Nephron (organoid): ENCODE measurements at regions not wholly inside any gene's neighbourhood (a gene's known extent, or its start where the extent isn't known, plus 50 kb on each side); places are given as distances from the start of the nearest gene placed in this dataset.

ENCODE experiments used
- H3K27ac Mint-ChIP-seq, 3 experiments: 2 replicates each; pipeline ENCODE4 v1.8.0; 2020; ENCODE audit warnings: mixed read lengths in 3 of 3, mild to moderate bottlenecking in 2 of 3, moderate library complexity in 1 of 3
- H3K27me3 Mint-ChIP-seq: 2 replicates; pipeline ENCODE4 v1.8.0; 2021; ENCODE audit warnings: low read depth, mild to moderate bottlenecking, moderate library complexity, mixed read lengths
- H3K36me3 Mint-ChIP-seq: 2 replicates; pipeline ENCODE4 v1.8.0; 2020; ENCODE audit warnings: low read depth, mixed read lengths
- H3K4me1 Mint-ChIP-seq: 2 replicates; pipeline ENCODE4 v1.8.0; 2020; ENCODE audit warnings: mixed read lengths
- H3K4me3 Mint-ChIP-seq, 3 experiments: 2 replicates each; pipeline ENCODE4 v1.8.0; 2020; ENCODE audit warnings: mild to moderate bottlenecking in 3 of 3, mixed read lengths in 3 of 3, moderate library complexity in 2 of 3
- H3K9me3 Mint-ChIP-seq: 2 replicates; pipeline ENCODE4 v1.8.0; 2020; ENCODE audit warnings: mixed read lengths
- CTCF ChIP-seq, 3 experiments: fragments of 200-600 bp; sonication (generic); IDR thresholded peaks; one replicate each; pipeline ENCODE4 v1.5.0; 2021; ENCODE audit warnings: antibody characterized with exemption in 3 of 3; ENCODE audit not compliant: unreplicated experiment in 3 of 3

- peaks cover 6% of the 10 kb centered on the region for H3K4me1 Mint-ChIP-seq
- H3K9me3 Mint-ChIP-seq, result peaks cover 5% of the 10 kb centered on the region
- TF ChIP-seq CTCF (IDR thresholded peaks at IDR 0.05; ENCODE audit: unreplicated experiment in 3 of 3), result no peak
- H3K36me3 Mint-ChIP-seq, result peaks cover 46% of the 10 kb centered on the region
- no peaks in the 10 kb centered on the region for H3K27me3 Mint-ChIP-seq
- H3K27ac Mint-ChIP-seq, result no peak overlapping the region
- no peak overlapping the region for H3K4me3 Mint-ChIP-seq
These were observed 115.3 kb downstream of the AASDH start for GRCh38 chr4:56272003-56272402.

GRCh38 chr4:56271131-56271530 lies 116.2 kb downstream of the AASDH start:
- TF ChIP-seq CTCF (IDR thresholded peaks at IDR 0.05; ENCODE audit: unreplicated experiment in 3 of 3), result no peak
- Mint-ChIP-seq H3K9me3 (no peaks in the 10 kb centered on the region), H3K4me3 (no peak overlapping the region), H3K4me1 (peaks cover 6% of the 10 kb centered on the region), H3K27ac (peak overlapping the region in 2 of 3 experiments; percentile 11 to 19), H3K27me3 (no peaks in the 10 kb centered on the region), H3K36me3 (peaks cover 40% of the 10 kb centered on the region)

- no peak overlapping the region for H3K27ac Mint-ChIP-seq
- no peak for TF ChIP-seq CTCF (IDR thresholded peaks at IDR 0.05; ENCODE audit: unreplicated experiment in 3 of 3)
- peaks cover 9% of the 10 kb centered on the region for H3K9me3 Mint-ChIP-seq
- H3K36me3 Mint-ChIP-seq, result peaks cover 31% of the 10 kb centered on the region
- peaks cover 6% of the 10 kb centered on the region for H3K4me1 Mint-ChIP-seq
- H3K4me3 Mint-ChIP-seq, result no peak overlapping the region
- H3K27me3 Mint-ChIP-seq, result no peaks in the 10 kb centered on the region
These were observed 119.7 kb downstream of the AASDH start for GRCh38 chr4:56267558-56267957.

- peaks cover 9% of the 10 kb centered on the region for H3K9me3 Mint-ChIP-seq
- no peak for TF ChIP-seq CTCF (IDR thresholded peaks at IDR 0.05; ENCODE audit: unreplicated experiment in 3 of 3)
- H3K4me1 Mint-ChIP-seq, result no peaks in the 10 kb centered on the region
- H3K27me3 Mint-ChIP-seq, result no peaks in the 10 kb centered on the region
- H3K27ac Mint-ChIP-seq, result no peak overlapping the region
- H3K4me3 Mint-ChIP-seq, result no peak overlapping the region
- H3K36me3 Mint-ChIP-seq, result peaks cover 27% of the 10 kb centered on the region
These were observed 122.4 kb downstream of the AASDH start for GRCh38 chr4:56264873-56265272.

- H3K4me3 Mint-ChIP-seq, result no peak overlapping the region
- no peak overlapping the region for H3K27ac Mint-ChIP-seq
- peaks cover 9% of the 10 kb centered on the region for H3K9me3 Mint-ChIP-seq
- no peaks in the 10 kb centered on the region for H3K27me3 Mint-ChIP-seq
- TF ChIP-seq CTCF (IDR thresholded peaks at IDR 0.05; ENCODE audit: unreplicated experiment in 3 of 3), result no peak
- peaks cover 29% of the 10 kb centered on the region for H3K36me3 Mint-ChIP-seq
- H3K4me1 Mint-ChIP-seq, result no peaks in the 10 kb centered on the region
These were observed 126.3 kb downstream of the AASDH start for GRCh38 chr4:56261027-56261426.

GRCh38 chr4:56260320-56260719 lies 127.0 kb downstream of the AASDH start:
- Mint-ChIP-seq H3K9me3 (peaks cover 9% of the 10 kb centered on the region), H3K27ac (no peak overlapping the region), H3K4me3 (no peak overlapping the region), H3K36me3 (peaks cover 33% of the 10 kb centered on the region), H3K4me1 (no peaks in the 10 kb centered on the region), H3K27me3 (no peaks in the 10 kb centered on the region)
- no peak for TF ChIP-seq CTCF (IDR thresholded peaks at IDR 0.05; ENCODE audit: unreplicated experiment in 3 of 3)
